Upper lobe of left lung (tissue), 4 donors: ENCODE measurements at regions not wholly inside any gene's neighbourhood (a gene's known extent, or its start where the extent isn't known, plus 50 kb on each side); places are given as distances from the start of the nearest gene placed in this dataset.

Source experiments
- EP300 ChIP-seq, 4 donors: sonication (generic); formaldehyde crosslinking; IDR thresholded peaks; one replicate each; pipeline ENCODE4 v1.5.1; 2017; ENCODE audit warnings: antibody characterized with exemption in 4 of 4, control low read depth in 2 of 4
- POLR2A ChIP-seq, 4 donors: fragments of 450-650 bp; IDR thresholded peaks; one replicate each; pipeline ENCODE4 v1.5.1; 2016 to 2017; ENCODE audit warnings: antibody characterized with exemption in 4 of 4, mild to moderate bottlenecking in 2 of 4
- POLR2AphosphoS5 ChIP-seq, 2 donors: sonication (generic); formaldehyde crosslinking; IDR thresholded peaks; one replicate each; pipeline ENCODE4 v1.5.1; 2017; ENCODE audit warnings: antibody characterized with exemption in 2 of 2
- TF ChIP-seq, protein P1 (sequence below), 6 experiments: fragments of 450-650 bp in 4 of 6; fragments of 200-600 bp in 2 of 6; sonication (generic) in 2 of 6; IDR thresholded peaks; one replicate each; pipeline ENCODE4 v1.5.1; 2016 to 2019; ENCODE audit warnings: antibody characterized with exemption in 6 of 6

- TF ChIP-seq, protein P1, sequence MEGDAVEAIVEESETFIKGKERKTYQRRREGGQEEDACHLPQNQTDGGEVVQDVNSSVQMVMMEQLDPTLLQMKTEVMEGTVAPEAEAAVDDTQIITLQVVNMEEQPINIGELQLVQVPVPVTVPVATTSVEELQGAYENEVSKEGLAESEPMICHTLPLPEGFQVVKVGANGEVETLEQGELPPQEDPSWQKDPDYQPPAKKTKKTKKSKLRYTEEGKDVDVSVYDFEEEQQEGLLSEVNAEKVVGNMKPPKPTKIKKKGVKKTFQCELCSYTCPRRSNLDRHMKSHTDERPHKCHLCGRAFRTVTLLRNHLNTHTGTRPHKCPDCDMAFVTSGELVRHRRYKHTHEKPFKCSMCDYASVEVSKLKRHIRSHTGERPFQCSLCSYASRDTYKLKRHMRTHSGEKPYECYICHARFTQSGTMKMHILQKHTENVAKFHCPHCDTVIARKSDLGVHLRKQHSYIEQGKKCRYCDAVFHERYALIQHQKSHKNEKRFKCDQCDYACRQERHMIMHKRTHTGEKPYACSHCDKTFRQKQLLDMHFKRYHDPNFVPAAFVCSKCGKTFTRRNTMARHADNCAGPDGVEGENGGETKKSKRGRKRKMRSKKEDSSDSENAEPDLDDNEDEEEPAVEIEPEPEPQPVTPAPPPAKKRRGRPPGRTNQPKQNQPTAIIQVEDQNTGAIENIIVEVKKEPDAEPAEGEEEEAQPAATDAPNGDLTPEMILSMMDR (IDR thresholded peaks at IDR 0.05) = no peak
- TF ChIP-seq EP300 (IDR thresholded peaks at IDR 0.05) = no peak
- TF ChIP-seq POLR2A (IDR thresholded peaks at IDR 0.05) = no peak
- no peak for TF ChIP-seq POLR2AphosphoS5 (IDR thresholded peaks at IDR 0.05)
These were observed 572.9 kb upstream of the SLC8A1 start for GRCh38 chr2:41024816-41025215.
